Gastroesophageal sphincter (tissue), 4 donors: ENCODE measurements at regions not wholly inside any gene's neighbourhood (a gene's known extent, or its start where the extent isn't known, plus 50 kb on each side); places are given as distances from the start of the nearest gene placed in this dataset.
"Not testable (repeated sequence)": the region's sequence is repeated elsewhere in the genome, so short reads cannot be mapped to it uniquely, and the experiment has no call there.

Experiments
- ATAC-seq: fragments of 150-250 bp; one replicate; pipeline ENCODE4 v1.9.1; 2016; ENCODE audit warnings: mild to moderate bottlenecking, moderate library complexity
- H3K27ac ChIP-seq, 4 donors: fragments of 200-600 bp; sonication (generic) in 3 of 4; 1 replicate in 3 of 4; 2 replicates in 1 of 4; pipeline ENCODE4 v1.5.1; 2016 to 2019
- H3K27me3 ChIP-seq: fragments of 200-600 bp; sonication (generic); one replicate; pipeline ENCODE4 v1.5.1; 2019
- H3K36me3 ChIP-seq, 2 donors: fragments of 200-600 bp; sonication (generic); one replicate each; pipeline ENCODE4 v1.5.1; 2019; ENCODE audit warnings: control low read depth in 1 of 2
- H3K4me1 ChIP-seq, 3 donors: fragments of 200-600 bp; sonication (generic); 1 replicate in 2 of 3; 2 replicates in 1 of 3; pipeline ENCODE4 v1.5.1; 2016 to 2019; ENCODE audit warnings: control low read depth in 2 of 3
- H3K4me3 ChIP-seq, 2 donors: fragments of 200-600 bp; sonication (generic); one replicate each; pipeline ENCODE4 v1.5.1; 2019; ENCODE audit warnings: mild to moderate bottlenecking in 1 of 2, moderate library complexity in 1 of 2
- H3K9me3 ChIP-seq, 3 donors: fragments of 200-600 bp; sonication (generic); one replicate each; pipeline ENCODE4 v1.5.1; 2017 to 2019; ENCODE audit warnings: control low read depth in 2 of 3
- EP300 ChIP-seq: sonication (generic); formaldehyde crosslinking; IDR thresholded peaks from one replicate; pipeline ENCODE4 v1.6.1; 2017; ENCODE audit warnings: antibody characterized with exemption, mild to moderate bottlenecking
- POLR2A ChIP-seq, 2 donors: fragments of 450-650 bp; IDR thresholded peaks; one replicate each; pipeline ENCODE4 v1.6.1; 2017; ENCODE audit warnings: antibody characterized with exemption in 2 of 2, mild to moderate bottlenecking in 2 of 2, moderate library complexity in 1 of 2
- POLR2AphosphoS5 ChIP-seq: sonication (generic); formaldehyde crosslinking; IDR thresholded peaks from one replicate; pipeline ENCODE4 v1.6.1; 2017; ENCODE audit warnings: antibody characterized with exemption
- WGBS, 2 donors: methylation state at CpG; one replicate each; pipeline ENCODE4 v1.1.5; 2018; ENCODE audit warnings: low coverage in 1 of 2; 5-methylcytosine and 5-hydroxymethylcytosine counted together
- TF ChIP-seq, protein P1 (sequence below), 4 experiments: fragments of 200-600 bp in 2 of 4; fragments of 450-650 bp in 2 of 4; sonication (generic) in 1 of 4; IDR thresholded peaks; one replicate each; pipeline ENCODE4 v1.5.1; 2017 to 2019; ENCODE audit warnings: antibody characterized with exemption in 4 of 4, mild to moderate bottlenecking in 2 of 4, moderate library complexity in 2 of 4

DNA sequence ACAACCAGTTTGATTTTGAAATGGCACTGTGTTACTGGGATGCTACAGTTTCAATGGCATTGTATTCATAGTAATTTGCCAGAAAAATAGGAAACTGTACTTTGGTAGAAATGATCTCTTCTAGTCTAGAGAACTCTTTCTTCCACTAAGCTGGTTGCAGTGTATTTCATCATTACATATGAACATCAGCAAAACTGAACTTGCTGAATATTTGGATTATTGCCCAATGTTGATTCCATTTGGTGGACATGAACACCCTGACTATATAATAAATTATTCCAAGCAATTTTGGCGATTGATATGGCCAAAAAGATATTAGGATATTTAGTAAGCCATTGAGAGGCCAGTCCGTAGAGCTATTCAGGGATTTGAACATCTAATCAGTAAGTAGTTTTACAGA, 191.8 kb upstream of the CXorf66 start:
- no peak overlapping the region for H3K4me3 ChIP-seq
- H3K27me3 ChIP-seq = no peaks in the 10 kb centered on the region
- no peak for TF ChIP-seq POLR2AphosphoS5
- TF ChIP-seq POLR2A (IDR thresholded peaks at IDR 0.05) = no peak
- TF ChIP-seq, protein P1, sequence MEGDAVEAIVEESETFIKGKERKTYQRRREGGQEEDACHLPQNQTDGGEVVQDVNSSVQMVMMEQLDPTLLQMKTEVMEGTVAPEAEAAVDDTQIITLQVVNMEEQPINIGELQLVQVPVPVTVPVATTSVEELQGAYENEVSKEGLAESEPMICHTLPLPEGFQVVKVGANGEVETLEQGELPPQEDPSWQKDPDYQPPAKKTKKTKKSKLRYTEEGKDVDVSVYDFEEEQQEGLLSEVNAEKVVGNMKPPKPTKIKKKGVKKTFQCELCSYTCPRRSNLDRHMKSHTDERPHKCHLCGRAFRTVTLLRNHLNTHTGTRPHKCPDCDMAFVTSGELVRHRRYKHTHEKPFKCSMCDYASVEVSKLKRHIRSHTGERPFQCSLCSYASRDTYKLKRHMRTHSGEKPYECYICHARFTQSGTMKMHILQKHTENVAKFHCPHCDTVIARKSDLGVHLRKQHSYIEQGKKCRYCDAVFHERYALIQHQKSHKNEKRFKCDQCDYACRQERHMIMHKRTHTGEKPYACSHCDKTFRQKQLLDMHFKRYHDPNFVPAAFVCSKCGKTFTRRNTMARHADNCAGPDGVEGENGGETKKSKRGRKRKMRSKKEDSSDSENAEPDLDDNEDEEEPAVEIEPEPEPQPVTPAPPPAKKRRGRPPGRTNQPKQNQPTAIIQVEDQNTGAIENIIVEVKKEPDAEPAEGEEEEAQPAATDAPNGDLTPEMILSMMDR (IDR thresholded peaks at IDR 0.05) = no peak
- no peak for TF ChIP-seq EP300
- H3K27ac ChIP-seq = no peak overlapping the region
- no peaks in the 10 kb centered on the region for H3K4me1 ChIP-seq
- ATAC-seq = no peak
- WGBS, 2 donors = 57 to 83% methylated on average over 1 to 2 of the region's 2 CpGs
- no peaks in the 10 kb centered on the region for H3K36me3 ChIP-seq
- no peaks in the 10 kb centered on the region for H3K9me3 ChIP-seq

DNA sequence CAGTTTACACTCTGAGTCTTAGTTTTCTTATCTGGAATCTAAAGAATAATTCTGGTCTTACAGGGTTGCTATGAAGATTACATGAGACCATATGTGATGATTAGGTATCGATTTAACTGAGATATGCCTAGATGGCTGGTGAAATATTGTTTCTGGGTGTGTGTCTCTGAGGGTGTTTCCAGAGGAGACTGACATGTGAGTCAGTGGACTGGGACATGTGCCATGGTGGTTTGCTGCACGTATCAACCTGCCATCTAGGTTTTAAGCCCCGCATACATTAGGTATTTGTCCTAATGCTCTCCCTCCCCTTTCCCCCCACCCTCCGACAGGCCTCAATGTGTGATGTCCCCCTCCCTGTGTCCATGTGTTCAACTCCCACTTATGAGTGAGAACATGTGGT, 186.0 kb upstream of the CXorf66 start:
- Histone ChIP-seq H3K36me3 (no peaks in the 10 kb centered on the region), H3K27me3 (no peaks in the 10 kb centered on the region), H3K9me3 (no peaks in the 10 kb centered on the region), H3K4me1 (no peaks in the 10 kb centered on the region), H3K27ac (no peak overlapping the region), H3K4me3 (no peak overlapping the region)
- TF ChIP-seq, protein P1 (IDR thresholded peaks at IDR 0.05) = no peak
- TF ChIP-seq EP300 = no peak
- TF ChIP-seq POLR2AphosphoS5 = no peak
- no peak for TF ChIP-seq POLR2A (IDR thresholded peaks at IDR 0.05)
- no peak for ATAC-seq
- WGBS, 2 donors = 66 to 97% methylated on average over 3 of the region's 4 CpGs

DNA sequence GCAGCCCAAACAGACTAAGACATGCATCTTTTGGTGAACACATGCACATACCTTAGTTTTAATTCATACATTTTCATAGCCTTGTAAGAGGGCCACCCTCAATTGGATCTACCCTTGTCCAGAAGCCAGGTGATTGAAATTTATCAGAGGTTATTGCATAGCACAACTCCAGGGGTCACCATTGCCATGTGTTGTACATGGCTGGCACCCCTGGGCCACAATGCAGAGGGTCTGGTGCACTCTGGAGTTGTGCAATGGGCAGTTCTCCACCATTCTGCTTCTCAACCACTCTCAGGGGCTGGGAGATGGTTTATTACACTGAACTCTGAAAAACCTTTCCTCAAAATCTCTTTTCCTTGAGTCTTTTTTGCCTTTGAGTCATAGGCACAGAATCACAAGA, 184.4 kb upstream of the CXorf66 start:
- TF ChIP-seq EP300 (no peak), POLR2A (IDR thresholded peaks at IDR 0.05) (no peak), POLR2AphosphoS5 (no peak)
- TF ChIP-seq, protein P1 (IDR thresholded peaks at IDR 0.05) = no peak
- no peaks in the 10 kb centered on the region for H3K4me1 ChIP-seq
- no peaks in the 10 kb centered on the region for H3K27me3 ChIP-seq
- no peaks in the 10 kb centered on the region for H3K9me3 ChIP-seq
- no peak overlapping the region for H3K27ac ChIP-seq
- H3K4me3 ChIP-seq = no peak overlapping the region
- ATAC-seq = no peak
- no peaks in the 10 kb centered on the region for H3K36me3 ChIP-seq

DNA sequence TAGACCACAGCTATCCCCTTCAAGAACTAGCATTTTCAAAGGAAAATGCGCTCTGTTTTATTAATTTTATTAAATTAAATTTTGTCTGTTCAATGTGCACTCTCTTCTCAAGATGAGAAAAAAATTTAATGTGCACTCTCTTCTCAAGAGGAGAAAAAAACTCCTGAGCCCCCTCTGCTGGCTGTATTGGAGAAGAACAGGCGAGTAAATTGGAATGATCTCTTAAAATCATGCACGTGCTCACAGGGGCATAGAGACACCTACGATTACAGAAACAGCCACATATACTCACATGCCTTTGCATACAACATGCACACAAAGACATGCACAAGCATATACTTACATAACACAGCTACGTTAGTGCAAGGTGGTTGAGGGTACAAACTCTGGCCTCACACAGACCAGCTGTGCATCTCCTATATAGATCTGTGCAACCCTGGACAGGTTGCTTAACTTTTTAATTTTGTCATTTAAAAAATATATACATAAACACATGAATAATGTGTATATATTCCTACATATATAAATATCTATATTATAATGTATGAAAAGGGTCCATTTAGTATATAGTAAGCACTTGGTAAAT, 176.2 kb upstream of the CXorf66 start:
- no peak overlapping the region for H3K4me3 ChIP-seq
- no peaks in the 10 kb centered on the region for H3K9me3 ChIP-seq
- no peaks in the 10 kb centered on the region for H3K36me3 ChIP-seq
- no peak for TF ChIP-seq POLR2AphosphoS5
- TF ChIP-seq, protein P1 (IDR thresholded peaks at IDR 0.05) = peak in 3 of 4 experiments; percentile 29 to 72 (median 34)
- no peaks in the 10 kb centered on the region for H3K4me1 ChIP-seq
- WGBS, 2 donors = 2 to 5% methylated on average over 5 of the region's 5 CpGs
- no peak overlapping the region for H3K27ac ChIP-seq
- no peaks in the 10 kb centered on the region for H3K27me3 ChIP-seq
- no peak for ATAC-seq

DNA sequence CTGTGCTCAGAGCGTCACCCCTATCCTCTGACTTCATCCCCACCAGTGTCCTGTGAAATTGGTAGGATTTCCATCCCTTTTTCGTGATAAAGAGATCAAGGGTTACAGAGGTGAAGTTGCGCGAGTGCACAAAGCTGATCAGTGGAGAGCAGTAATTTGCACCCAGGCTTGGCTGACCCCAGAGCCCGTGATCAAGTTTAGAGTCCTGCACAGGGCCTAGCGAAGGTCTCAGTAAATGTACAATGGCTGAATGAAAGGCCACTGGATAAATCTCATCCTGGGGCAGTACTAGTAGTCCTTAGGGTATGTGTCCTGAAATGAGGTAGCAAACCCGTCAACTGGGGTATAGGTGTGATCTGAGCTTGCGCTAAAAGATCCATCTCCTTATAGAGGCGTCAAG, 173.2 kb upstream of the CXorf66 start:
- not testable (repeated sequence) for H3K36me3 ChIP-seq, H3K4me1 ChIP-seq, H3K27me3 ChIP-seq, H3K4me3 ChIP-seq, H3K27ac ChIP-seq, ATAC-seq, H3K9me3 ChIP-seq
- 85 to 94% methylated on average over 6 of the region's 9 CpGs for WGBS, 2 donors

DNA sequence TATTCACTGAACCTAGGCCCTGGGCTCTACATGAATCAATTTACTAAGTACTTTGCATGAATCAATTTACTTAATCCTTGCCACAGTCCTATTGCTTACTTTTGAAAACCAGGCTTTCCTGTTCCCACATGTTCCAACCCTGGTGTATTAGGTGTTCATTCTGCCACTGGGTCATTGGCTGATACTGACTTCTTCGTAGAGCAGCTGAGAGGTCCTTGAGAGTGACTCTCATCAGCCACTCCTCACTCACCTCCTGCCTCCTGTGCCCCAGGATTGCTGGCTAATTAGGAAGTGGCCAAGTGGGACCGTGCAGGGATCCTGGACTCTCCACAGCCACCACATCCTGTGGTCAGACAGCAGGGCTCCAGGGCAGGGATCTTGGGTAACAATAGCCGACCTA, 172.7 kb upstream of the CXorf66 start:
- not testable (repeated sequence) for H3K4me1 ChIP-seq, ATAC-seq, H3K36me3 ChIP-seq, H3K4me3 ChIP-seq, H3K27me3 ChIP-seq, H3K27ac ChIP-seq, H3K9me3 ChIP-seq
- no CpG with 5 or more reads among the region's 3 CpGs for WGBS, 2 donors
